ENCODE measurements at regions not wholly inside any gene's neighbourhood (a gene's known extent, or its start where the extent isn't known, plus 50 kb on each side); places are given as distances from the start of the nearest gene placed in this dataset.

GRCh38 chr5:143898916-143899591, 87.1 kb downstream of the HMHB1 start:
- TF ChIP-seq CTCF (IDR thresholded peaks at IDR 0.05; ENCODE audit: low read depth, low read length) (no peak), EZH2phosphoT487 (IDR thresholded peaks at IDR 0.05; ENCODE audit: low read depth) (no peak)
